ENCODE measurements at regions not wholly inside any gene's neighbourhood (a gene's known extent, or its start where the extent isn't known, plus 50 kb on each side); places are given as distances from the start of the nearest gene placed in this dataset.

- DNase-seq (no peak), ATAC-seq (ENCODE audit: low FRiP score in 2 of 2) (no peak)
- no peaks in the 10 kb centered on the region for H3K27me3 ChIP-seq
- H3K9me3 ChIP-seq = no peaks in the 10 kb centered on the region
- no peaks in the 10 kb centered on the region for H3K36me3 ChIP-seq
- H3K4me3 ChIP-seq = no peak overlapping the region
- TF ChIP-seq EP300 (IDR thresholded peaks at IDR 0.05) = no peak
- TF ChIP-seq CTCF (IDR thresholded peaks at IDR 0.05) = no peak
- TF ChIP-seq POLR2A (IDR thresholded peaks at IDR 0.05) = no peak
- TF ChIP-seq POLR2AphosphoS5 (IDR thresholded peaks at IDR 0.05) = no peak
- H3K4me1 ChIP-seq = no peaks in the 10 kb centered on the region
- 69 to 73% methylated on average over 1 of the region's 1 CpG for WGBS, 2 donors
- no peak overlapping the region for H3K27ac ChIP-seq
Observed at GRCh38 chr5:173538654-173539053, 77.8 kb downstream of the BOD1 start.

- no peaks in the 10 kb centered on the region for H3K9me3 ChIP-seq
- no peak overlapping the region for H3K4me3 ChIP-seq
- 88 to 93% methylated on average over 6 of the region's 6 CpGs for WGBS, 2 donors
- H3K4me1 ChIP-seq = no peaks in the 10 kb centered on the region
- no peak overlapping the region for H3K27ac ChIP-seq
- no peak for DNase-seq
- no peaks in the 10 kb centered on the region for H3K27me3 ChIP-seq
- H3K36me3 ChIP-seq = no peaks in the 10 kb centered on the region
- no peak for ATAC-seq (ENCODE audit: low FRiP score in 2 of 2)
- TF ChIP-seq POLR2AphosphoS5 (IDR thresholded peaks at IDR 0.05) (no peak), EP300 (IDR thresholded peaks at IDR 0.05) (no peak), CTCF (IDR thresholded peaks at IDR 0.05) (no peak), POLR2A (IDR thresholded peaks at IDR 0.05) (no peak)
Observed at GRCh38 chr5:173538018-173538417, 78.4 kb downstream of the BOD1 start.

- H3K27ac ChIP-seq = no peak overlapping the region
- no peak overlapping the region for H3K4me3 ChIP-seq
- no peaks in the 10 kb centered on the region for H3K9me3 ChIP-seq
- 83 to 85% methylated on average over 5 of the region's 5 CpGs for WGBS, 2 donors
- TF ChIP-seq POLR2A (IDR thresholded peaks at IDR 0.05) (no peak), EP300 (IDR thresholded peaks at IDR 0.05) (no peak), POLR2AphosphoS5 (IDR thresholded peaks at IDR 0.05) (no peak), CTCF (IDR thresholded peaks at IDR 0.05) (no peak)
- no peaks in the 10 kb centered on the region for H3K36me3 ChIP-seq
- DNase-seq (no peak), ATAC-seq (ENCODE audit: low FRiP score in 2 of 2) (no peak)
- H3K27me3 ChIP-seq = no peaks in the 10 kb centered on the region
- H3K4me1 ChIP-seq = no peaks in the 10 kb centered on the region
Observed at GRCh38 chr5:173537228-173537627, 79.2 kb downstream of the BOD1 start.

GRCh38 chr5:173535976-173536639 lies 80.3 kb downstream of the BOD1 start:
- ATAC-seq (ENCODE audit: low FRiP score in 2 of 2) = no peak
- H3K27ac ChIP-seq = no peak overlapping the region
- no peaks in the 10 kb centered on the region for H3K27me3 ChIP-seq
- no peak for DNase-seq
- H3K4me1 ChIP-seq = no peaks in the 10 kb centered on the region
- no peak overlapping the region for H3K4me3 ChIP-seq
- no peaks in the 10 kb centered on the region for H3K9me3 ChIP-seq
- TF ChIP-seq POLR2AphosphoS5 (IDR thresholded peaks at IDR 0.05) (no peak), CTCF (IDR thresholded peaks at IDR 0.05) (no peak)
- WGBS, 2 donors = 75 to 90% methylated on average over 3 of the region's 3 CpGs
- H3K36me3 ChIP-seq = no peaks in the 10 kb centered on the region
